Adrenal gland (tissue), 9 donors: ENCODE measurements at regions not wholly inside any gene's neighbourhood (a gene's known extent, or its start where the extent isn't known, plus 50 kb on each side); places are given as distances from the start of the nearest gene placed in this dataset.

ENCODE experiments used
- DNase-seq, 7 donors: peaks; one replicate each; pipeline ENCODE4 v3.0.0-alpha.2; 2019 to 2020
- H3K27ac ChIP-seq, 5 donors: fragments of 200-600 bp; sonication (generic) in 4 of 5; 1 replicate in 3 of 5; 2 replicates in 2 of 5; pipeline versions ENCODE4 v1.5.1 to v1.8.0; 2016 to 2020; ENCODE audit warnings: mild to moderate bottlenecking in 1 of 5
- H3K27me3 ChIP-seq: fragments of 200-600 bp; 2 replicates; pipeline ENCODE4 v1.8.0; 2021
- H3K36me3 ChIP-seq, 2 donors: fragments of 200-600 bp; replicated peaks in 1 of 2; 1 replicate in 1 of 2; 2 replicates in 1 of 2; pipeline versions ENCODE4 v1.5.1 to v1.8.0; 2018 to 2022
- H3K4me1 ChIP-seq, 2 donors: fragments of 200-600 bp; replicated peaks in 1 of 2; 1 replicate in 1 of 2; 2 replicates in 1 of 2; pipeline versions ENCODE4 v1.5.1 to v1.8.0; 2018 to 2021
- H3K4me3 ChIP-seq, 4 donors: fragments of 200-600 bp; sonication (generic) in 3 of 4; one replicate each; pipeline ENCODE4 v1.5.1; 2016 to 2018
- H3K9me3 ChIP-seq, 3 donors: fragments of 200-600 bp; sonication (generic) in 1 of 3; replicated peaks in 1 of 3; 1 replicate in 2 of 3; 2 replicates in 1 of 3; pipeline versions ENCODE4 v1.5.1 to v1.8.0; 2016 to 2021
- POLR2A ChIP-seq, 2 donors: fragments of 450-650 bp; IDR thresholded peaks; one replicate each; pipeline ENCODE4 v1.6.1; 2017; ENCODE audit warnings: antibody characterized with exemption in 2 of 2, mild to moderate bottlenecking in 2 of 2, moderate library complexity in 1 of 2
- WGBS, 4 donors: extraction: QIAGEN DNeasy Blood & Tissue Kit in 2 of 4; methylation state at CpG; one replicate each; pipeline versions ENCODE4 v1.1.5 to v1.1.7; 2013 to 2017; 5-methylcytosine and 5-hydroxymethylcytosine counted together
- intact Hi-C, 2 donors: fragments of 100-400 bp; cut with DNase I; formaldehyde crosslinking; loops; one replicate each; pipeline versions ENCODE4 v1.14.1 to v1.15.0; 2022 to 2023
- TF ChIP-seq, protein P1 (sequence below), 6 experiments: fragments of 450-650 bp in 4 of 6; fragments of 200-600 bp in 2 of 6; sonication (generic) in 1 of 6; IDR thresholded peaks; 1 replicate in 5 of 6; 2 replicates in 1 of 6; pipeline versions ENCODE4 v1.5.1 to v1.8.0; 2016 to 2021; ENCODE audit warnings: antibody characterized with exemption in 6 of 6, mild to moderate bottlenecking in 2 of 6, moderate library complexity in 1 of 6
- donor health status: healthy with polysubstance abuse.
- donor health status: Bipolar disorder and iron deficiency.
- donor health status: DM: yes; HTN: yes; CAD: no.
- donor health status: DM: no; HTN: no; CAD: no.
- donor health status: DM: no; HTN: no; CAD: no.

DNA sequence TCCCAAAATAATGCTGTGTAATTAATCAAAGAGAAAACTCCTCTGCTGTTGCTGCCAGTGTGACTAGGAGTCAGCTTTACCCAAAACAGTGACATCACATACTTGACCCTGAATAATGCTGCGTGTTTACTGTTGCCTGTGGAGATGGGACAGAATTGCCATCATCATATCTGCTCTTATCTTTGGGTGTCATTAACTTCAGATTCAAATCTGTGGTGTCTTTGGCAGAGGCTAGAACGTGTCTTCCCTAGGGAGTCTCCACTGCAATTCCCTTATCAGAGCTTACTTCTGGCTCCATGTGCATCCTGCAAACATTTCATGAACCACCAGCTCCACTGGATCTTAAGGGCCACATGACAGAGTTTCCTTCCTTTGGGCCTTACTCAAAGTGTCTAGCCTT, 88.9 kb upstream of the MRPS30 start:
- 13 to 29% (median 23%) methylated on average over 2 of the region's 2 CpGs for WGBS, 4 donors
- intact Hi-C loops: no loop called here
- TF ChIP-seq POLR2A (IDR thresholded peaks at IDR 0.05): no peak
- TF ChIP-seq, protein P1, sequence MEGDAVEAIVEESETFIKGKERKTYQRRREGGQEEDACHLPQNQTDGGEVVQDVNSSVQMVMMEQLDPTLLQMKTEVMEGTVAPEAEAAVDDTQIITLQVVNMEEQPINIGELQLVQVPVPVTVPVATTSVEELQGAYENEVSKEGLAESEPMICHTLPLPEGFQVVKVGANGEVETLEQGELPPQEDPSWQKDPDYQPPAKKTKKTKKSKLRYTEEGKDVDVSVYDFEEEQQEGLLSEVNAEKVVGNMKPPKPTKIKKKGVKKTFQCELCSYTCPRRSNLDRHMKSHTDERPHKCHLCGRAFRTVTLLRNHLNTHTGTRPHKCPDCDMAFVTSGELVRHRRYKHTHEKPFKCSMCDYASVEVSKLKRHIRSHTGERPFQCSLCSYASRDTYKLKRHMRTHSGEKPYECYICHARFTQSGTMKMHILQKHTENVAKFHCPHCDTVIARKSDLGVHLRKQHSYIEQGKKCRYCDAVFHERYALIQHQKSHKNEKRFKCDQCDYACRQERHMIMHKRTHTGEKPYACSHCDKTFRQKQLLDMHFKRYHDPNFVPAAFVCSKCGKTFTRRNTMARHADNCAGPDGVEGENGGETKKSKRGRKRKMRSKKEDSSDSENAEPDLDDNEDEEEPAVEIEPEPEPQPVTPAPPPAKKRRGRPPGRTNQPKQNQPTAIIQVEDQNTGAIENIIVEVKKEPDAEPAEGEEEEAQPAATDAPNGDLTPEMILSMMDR (IDR thresholded peaks at IDR 0.05): no peak
- Histone ChIP-seq H3K9me3 (no peaks in the 10 kb centered on the region), H3K4me1 (no peaks in the 10 kb centered on the region), H3K27ac (no peak overlapping the region), H3K4me3 (no peak overlapping the region), H3K27me3 (no peaks in the 10 kb centered on the region), H3K36me3 (no peaks in the 10 kb centered on the region)
- no peak for DNase-seq

DNA sequence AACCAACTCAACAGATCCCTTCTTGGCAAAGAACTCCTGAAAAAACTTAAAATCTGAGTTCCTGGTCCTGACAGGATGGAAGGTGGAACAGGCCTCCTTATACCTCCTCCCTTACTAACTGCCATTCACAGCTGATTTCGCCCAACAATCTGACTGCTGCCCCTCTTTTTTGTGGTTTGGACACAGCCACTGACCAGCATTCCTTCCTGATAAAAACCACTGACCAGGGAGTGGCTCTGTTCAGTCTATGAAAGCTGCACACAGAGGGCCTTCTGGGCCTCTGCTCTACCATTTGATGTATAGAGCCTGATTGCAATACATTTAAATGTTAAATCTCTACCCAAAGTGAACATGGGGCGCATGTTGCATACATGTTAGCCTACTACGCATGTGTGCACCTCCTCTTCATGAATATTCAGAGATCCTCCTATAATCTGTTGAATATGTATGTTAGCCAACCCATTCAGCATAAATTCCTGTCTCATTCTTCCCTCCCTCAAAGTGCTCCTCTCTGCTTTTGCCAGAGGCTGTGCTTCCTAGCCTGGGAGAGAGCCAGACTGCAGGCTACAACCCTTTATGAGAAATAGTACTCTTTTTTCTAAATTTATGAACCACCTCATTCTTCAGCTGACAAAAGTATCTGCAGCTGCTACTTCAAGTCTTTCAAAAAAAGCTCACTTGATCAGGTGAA, 93.7 kb upstream of the MRPS30 start:
- Histone ChIP-seq H3K27ac (no peak overlapping the region), H3K9me3 (no peaks in the 10 kb centered on the region), H3K36me3 (no peaks in the 10 kb centered on the region), H3K4me3 (no peak overlapping the region), H3K4me1 (no peaks in the 10 kb centered on the region), H3K27me3 (no peaks in the 10 kb centered on the region)
- 72 to 85% (median 81%) methylated on average over 2 to 3 of the region's 3 CpGs for WGBS, 4 donors
- no peak for DNase-seq
- intact Hi-C loops: no loop called here
- TF ChIP-seq POLR2A (IDR thresholded peaks at IDR 0.05): no peak
- TF ChIP-seq, protein P1 (IDR thresholded peaks at IDR 0.05): no peak

DNA sequence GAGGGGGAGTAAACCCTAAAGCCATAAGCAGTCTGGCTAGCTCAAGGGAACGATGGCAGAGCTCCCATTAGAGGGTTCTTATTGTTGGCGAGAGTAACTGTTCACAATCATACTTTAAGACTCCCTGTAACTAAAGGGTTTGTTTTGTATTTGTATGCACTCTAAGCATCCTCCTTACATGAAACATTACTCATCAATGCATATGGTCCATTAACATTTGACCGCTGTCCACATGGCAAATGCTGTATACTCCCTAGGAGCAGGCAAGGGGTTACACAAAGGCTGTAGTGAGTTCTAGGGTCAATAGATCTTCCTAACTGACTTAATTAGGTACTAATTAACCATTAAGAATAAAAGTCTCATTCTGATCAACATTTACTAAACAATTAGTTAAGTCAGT, 95.3 kb upstream of the MRPS30 start:
- TF ChIP-seq POLR2A (IDR thresholded peaks at IDR 0.05): no peak
- TF ChIP-seq, protein P1 (IDR thresholded peaks at IDR 0.05): no peak
- Histone ChIP-seq H3K9me3 (no peaks in the 10 kb centered on the region), H3K27ac (no peak overlapping the region), H3K4me1 (no peaks in the 10 kb centered on the region), H3K4me3 (no peak overlapping the region), H3K27me3 (no peaks in the 10 kb centered on the region), H3K36me3 (no peaks in the 10 kb centered on the region)
- intact Hi-C loops: no loop called here
- DNase-seq: no peak
- WGBS, 4 donors: 74 to 81% (median 78%) methylated on average over 3 of the region's 3 CpGs

DNA sequence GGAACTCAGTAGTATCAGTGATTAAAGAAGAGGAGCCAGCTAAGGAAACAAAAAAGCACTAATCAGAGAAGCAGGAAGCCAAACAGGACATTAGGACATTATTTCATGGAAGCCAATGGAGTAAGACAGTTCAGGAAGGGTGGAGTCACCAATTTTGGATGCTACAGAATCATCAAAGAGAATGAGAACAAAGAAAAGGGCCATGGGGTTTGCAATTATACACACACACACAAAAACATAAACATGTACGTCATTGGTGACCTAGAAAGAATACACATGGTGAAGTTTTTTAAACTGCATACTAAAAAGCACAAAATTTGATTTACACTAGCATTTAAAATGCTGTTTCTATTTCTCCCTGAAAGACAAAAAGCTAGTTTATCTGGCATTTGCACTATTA, 96.8 kb upstream of the MRPS30 start:
- DNase-seq: no peak
- WGBS, 4 donors: 44 to 62% (median 52%) methylated on average over 1 of the region's 1 CpG
- TF ChIP-seq, protein P1 (IDR thresholded peaks at IDR 0.05): no peak
- no peak for TF ChIP-seq POLR2A (IDR thresholded peaks at IDR 0.05)
- H3K27ac ChIP-seq: no peak overlapping the region
- no peaks in the 10 kb centered on the region for H3K4me1 ChIP-seq
- H3K4me3 ChIP-seq: no peak overlapping the region
- no peaks in the 10 kb centered on the region for H3K9me3 ChIP-seq
- H3K36me3 ChIP-seq: no peaks in the 10 kb centered on the region
- H3K27me3 ChIP-seq: no peaks in the 10 kb centered on the region
- intact Hi-C loops: no loop called here
